Activated T-cell treated with anti-CD3 and anti-CD28 coated beads for 24 hours (primary cell): ENCODE measurements at regions not wholly inside any gene's neighbourhood (a gene's known extent, or its start where the extent isn't known, plus 50 kb on each side); places are given as distances from the start of the nearest gene placed in this dataset.
"Not testable (repeated sequence)": the region's sequence is repeated elsewhere in the genome, so short reads cannot be mapped to it uniquely, and the experiment has no call there.

Experiments
- DNase-seq: peaks from one replicate; pipeline ENCODE4 v3.0.0-alpha.2; 2020; ENCODE audit warnings: low read depth

- no peak for DNase-seq
These were observed 1981.1 kb downstream of the EFNA5 start for GRCh38 chr5:105689596-105689995.

- DNase-seq, result no peak
These were observed 1982.4 kb downstream of the EFNA5 start for GRCh38 chr5:105688227-105688792.

GRCh38 chr5:105687493-105687892 is 1983.2 kb downstream of the EFNA5 start:
- no peak for DNase-seq

DNA sequence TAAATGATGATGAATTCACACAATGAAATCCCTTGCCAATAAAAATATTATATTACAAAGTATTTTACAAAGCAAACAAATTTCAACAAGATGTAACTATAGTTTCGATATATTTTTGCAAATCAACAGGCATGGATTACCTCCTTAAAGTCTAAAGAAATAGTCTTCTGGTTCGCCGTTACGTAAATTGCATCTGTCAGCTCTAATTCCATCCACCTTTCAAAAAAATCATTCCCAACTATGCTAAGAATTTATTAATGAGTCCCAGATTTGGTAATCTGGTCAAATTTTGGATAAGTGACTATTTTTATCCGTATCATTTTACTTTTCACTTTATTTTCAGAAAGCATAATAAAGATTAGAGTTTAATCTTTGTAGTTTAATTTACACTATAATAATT is 1984.9 kb downstream of the EFNA5 start:
- DNase-seq, result no peak

DNA sequence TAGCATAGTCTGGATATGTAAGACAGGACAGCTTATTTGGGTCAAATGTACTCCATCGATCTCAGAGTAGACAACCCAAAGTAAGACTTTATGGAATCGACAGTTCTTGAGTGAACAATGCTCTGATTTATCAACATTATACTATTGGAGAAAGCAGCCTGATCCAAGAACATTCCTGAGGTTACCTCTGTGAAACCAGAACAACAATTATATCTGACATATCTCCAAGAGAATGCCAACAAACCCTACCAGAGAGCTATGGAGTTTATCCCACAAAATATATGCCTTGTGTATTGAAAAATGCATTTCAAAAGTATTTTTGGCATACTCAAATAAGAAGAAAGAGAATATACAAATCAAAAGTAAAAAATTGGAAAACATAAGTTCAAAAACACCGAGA is 1985.9 kb downstream of the EFNA5 start:
- no peak for DNase-seq

- no peak for DNase-seq
These were observed 1989.8 kb downstream of the EFNA5 start for GRCh38 chr5:105680858-105681475.

GRCh38 chr5:105677291-105677690 is 1993.4 kb downstream of the EFNA5 start:
- DNase-seq, result no peak

DNA sequence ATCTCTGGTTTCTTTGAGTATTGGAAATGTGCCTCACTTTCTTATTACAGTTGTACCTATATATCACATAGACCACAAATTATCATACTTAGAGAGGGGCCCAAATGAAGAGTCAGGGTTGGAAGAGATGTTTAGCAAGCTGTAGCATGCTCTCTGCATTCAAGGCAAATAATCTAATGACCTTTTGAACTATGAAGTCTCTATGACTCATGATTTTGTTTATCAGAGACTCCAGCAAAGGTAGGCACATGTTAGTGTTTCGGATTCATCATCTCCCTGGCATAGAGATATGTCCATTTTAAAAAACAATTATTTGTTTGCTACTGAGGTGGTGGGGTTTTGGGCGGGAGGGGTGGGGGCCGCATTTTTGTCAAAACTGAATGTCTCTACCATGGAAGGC is 2000.1 kb downstream of the EFNA5 start:
- DNase-seq, result no peak

DNA sequence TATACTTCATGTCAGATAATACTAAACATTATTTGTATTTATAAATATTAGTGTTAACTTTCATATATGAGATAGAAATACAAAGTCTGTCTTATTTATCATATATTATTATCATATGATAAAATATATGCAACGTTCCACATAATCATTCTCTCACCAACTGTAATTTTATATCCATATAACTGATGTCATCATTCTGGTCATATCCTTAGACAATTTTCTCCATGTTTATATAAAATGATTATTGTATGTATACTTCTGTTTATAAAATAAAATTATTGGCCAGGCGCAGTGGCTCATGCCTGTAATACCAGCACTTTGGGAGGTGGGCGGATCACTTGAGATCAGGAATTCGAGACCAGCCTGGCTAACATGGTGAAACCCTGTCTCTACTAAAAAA is 2007.1 kb downstream of the EFNA5 start:
- no peak for DNase-seq

DNA sequence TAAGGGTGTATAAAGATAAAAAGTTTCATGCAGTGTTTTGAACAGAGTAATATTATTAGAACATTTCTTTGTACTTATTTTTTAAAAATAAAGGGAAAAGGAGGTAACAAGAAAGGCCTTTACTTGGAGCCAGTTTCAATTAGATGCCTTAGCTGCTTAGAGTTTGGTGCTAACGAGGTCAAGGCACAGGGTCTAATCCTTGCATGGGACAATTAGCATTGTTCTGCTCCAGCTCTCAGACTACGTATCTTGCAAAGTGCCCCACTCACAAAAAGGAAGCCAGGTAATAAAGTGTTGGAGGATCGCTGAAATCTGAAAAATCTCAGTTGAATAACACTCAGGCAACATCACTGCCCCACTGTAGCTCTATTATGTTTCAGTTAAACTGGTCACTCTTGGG is 2011.3 kb downstream of the EFNA5 start:
- DNase-seq, result no peak

DNA sequence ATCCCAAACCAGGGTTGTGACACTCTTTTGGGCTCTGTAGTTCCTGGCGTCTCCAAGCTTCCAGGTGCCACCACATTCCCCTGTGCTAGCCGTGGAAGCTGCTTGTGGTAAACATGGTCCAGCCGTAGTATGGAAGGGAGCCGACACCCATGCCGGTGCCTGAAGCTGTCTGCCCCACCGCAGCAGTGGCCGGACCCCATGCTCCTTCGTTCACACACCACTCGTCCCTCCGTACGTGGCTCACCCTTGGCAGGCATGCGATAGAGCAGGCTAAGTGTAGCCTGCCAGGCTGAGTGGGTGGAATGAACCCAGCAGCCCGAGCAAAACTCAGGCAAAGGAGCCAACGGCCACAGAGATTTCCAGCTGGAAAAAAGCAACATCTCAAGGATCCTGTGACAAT is 2030.4 kb downstream of the EFNA5 start:
- no peak for DNase-seq

DNA sequence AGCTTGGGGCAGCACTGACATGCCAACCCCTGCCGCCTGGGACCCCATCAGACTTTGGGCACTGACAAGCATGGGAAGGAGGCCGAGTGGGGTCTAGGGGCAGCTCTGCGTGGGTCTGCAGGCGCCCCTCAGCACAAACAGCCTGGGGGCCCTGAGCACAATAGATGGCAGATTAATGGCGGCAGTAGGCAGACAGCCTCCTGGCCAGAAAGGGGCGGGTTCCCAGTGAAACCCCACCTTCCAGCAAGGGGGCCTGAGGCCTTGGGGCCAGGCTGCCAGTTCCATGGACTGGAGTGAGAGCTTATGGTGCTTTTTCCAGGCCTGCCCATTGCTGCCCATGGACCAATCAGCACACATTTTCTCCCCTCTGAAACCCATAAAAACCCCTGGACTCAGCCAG is 2031.2 kb downstream of the EFNA5 start:
- DNase-seq, result no peak

DNA sequence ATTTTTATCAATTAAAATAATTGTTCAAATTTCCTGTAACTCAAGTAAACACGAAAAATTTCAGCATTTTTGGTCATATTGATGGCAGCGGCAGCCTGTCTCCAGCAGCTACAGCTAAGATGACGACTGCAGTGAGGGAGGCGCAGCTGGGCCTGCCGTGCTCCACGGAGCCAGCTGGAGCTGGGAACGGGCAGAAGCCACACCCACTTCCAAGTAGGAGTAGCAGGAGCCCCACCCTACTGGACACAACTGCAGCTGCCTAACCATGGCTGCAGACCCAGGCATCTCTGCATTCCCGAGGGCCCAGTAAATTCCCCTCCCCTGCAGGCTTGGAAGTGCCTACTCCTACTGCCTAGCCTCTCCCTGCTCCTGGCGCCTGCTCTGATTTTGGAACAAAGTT is 2031.7 kb downstream of the EFNA5 start:
- no peak for DNase-seq

DNA sequence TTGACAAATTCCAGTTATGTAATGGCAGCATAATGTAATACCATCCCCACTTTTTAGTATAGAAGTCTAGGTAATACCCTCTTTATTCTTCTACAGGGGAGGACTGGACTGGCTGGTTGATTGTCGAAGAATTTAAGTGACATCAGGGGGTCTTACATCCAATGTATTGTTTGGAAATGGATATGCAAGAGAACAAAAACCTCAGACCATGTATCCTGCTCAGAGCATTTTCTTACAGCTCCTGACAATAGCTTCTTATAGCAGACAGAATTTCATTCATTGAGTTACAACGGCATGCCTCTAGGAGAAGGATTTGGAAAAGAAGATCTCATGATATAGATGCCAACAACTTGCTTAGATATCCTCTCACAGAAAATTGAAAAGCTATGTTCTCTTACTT is 2032.3 kb downstream of the EFNA5 start:
- DNase-seq, result no peak

- no peak for DNase-seq
These were observed 2038.7 kb downstream of the EFNA5 start for GRCh38 chr5:105632043-105632442.

DNA sequence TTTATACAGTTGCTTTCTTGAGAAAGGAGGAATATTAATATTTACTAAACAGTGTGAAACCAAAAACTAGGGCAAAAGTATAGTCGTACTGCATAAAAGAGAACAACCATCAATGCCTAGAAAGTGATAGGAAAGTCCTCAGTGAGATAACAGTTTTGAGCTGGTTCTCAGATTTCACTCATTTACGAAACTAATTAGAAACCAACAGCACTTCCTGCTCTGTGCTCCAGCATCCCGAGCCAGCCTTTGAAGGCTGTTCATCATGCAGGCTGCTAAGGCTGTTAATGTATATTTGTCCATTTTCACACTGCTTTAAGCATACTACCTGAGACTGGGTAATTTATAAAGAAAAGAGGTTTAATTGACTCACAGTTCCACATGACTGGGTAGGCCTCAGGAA is 2039.9 kb downstream of the EFNA5 start:
- DNase-seq, result no peak

DNA sequence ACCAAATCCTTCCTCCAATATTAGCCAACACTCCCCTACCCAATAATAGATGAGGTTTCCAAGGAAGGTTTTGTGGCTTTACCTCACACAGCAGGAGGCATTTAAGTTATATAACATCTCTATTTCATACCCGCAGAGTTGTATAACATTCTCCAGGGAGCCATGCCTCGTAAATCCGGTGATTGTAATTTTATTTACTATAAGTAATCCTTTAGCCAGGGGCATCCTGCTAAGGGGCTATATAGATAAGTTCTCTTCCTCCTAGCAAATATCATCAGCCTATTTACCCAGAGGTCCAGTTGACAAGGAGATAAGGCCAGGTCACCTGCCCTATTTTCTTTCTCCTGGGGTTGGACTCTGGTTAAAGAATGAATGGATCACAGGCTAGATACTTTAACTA is 2051.0 kb downstream of the EFNA5 start:
- DNase-seq, result no peak

DNA sequence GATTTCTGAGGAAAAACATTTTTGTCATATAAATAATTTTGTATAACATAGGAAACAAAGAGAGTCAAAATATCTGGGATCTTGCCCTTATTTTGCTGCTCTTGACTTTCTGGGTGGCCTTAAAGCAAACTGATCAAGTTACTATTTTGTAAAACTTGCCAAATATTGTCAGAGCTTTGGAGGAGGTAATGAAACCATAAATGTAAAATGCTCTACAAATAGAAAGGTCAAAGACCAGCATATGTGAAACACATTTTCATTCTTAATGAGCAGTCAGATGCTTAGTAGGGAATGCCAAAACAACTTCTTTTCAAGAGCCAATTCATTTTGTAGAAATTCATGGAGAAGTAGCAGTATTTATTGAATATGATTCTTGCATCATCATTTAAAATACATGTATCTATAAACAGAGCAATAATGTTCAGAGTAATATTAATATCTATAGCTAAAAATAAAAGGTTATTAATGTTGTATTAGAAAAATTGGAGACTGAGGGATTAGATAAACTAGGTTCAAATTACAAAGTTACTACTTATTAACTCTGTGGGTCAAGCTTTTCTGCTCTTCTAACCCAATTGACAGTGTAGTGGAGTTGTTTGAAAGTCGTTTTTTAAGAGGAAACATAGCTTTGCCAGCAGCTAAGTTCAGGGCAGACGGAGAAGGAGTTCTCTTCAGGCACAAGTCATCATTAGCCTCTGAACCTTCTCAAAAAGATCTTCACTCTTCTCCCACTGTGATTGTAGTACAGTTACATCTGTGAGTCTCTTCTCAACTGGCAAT is 2053.1 kb downstream of the EFNA5 start:
- no peak for DNase-seq

DNA sequence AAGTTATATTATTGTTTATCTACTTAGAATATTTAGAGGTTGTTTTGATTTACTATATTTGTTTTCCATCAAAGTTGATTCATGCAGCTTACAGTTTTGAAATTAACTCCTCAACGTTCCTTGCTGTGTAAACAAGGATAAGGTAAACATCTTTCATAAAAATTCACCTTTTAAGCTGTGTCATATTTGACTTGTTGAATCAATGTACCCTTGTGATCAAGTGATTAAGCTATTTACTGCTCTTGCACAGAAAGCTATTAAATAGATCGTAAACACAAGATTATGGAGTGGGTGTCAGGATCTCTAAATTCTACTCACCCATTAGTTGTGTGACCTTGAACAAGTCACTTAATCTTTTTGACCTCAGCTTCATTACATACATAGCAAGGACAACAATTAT is 2054.0 kb upstream of the NUDT12 start:
- DNase-seq, result no peak

- not testable (repeated sequence) for DNase-seq
These were observed 2039.8 kb upstream of the NUDT12 start for GRCh38 chr5:105602406-105602805.

- no peak for DNase-seq
These were observed 2030.6 kb upstream of the NUDT12 start for GRCh38 chr5:105593011-105593760.

GRCh38 chr5:105587963-105588662 is 2025.5 kb upstream of the NUDT12 start:
- DNase-seq, result no peak
